ENCODE measurements at regions not wholly inside any gene's neighbourhood (a gene's known extent, or its start where the extent isn't known, plus 50 kb on each side); places are given as distances from the start of the nearest gene placed in this dataset.

DNA sequence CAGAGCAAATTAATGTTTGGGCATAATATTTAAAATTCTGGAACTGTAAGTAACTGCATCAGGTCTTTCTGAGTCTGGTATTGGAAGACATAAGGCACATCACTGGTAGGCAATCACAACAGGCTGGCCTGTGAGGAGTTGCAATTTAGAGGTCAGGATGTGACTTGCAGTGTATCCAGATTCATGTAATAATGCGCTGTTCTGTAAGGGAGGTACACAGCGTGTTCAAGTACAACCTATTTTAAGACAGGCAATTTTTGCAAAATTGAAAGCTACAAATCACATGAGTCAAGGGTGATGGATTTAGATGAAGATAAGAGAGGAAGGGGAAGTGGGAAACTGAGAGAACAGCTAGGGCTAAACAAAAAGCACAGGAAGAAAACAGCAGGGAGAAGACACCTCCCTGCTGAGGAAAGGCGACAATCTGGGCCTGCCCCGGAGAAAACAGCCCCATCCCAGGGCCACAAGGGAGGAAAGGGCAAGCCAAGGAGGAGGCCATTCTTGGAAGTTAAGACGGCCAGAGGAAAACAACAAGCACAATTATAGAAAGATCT is 138.1 kb downstream of the LACC1 start:
- no peak for DNase-seq
- H3K36me3 ChIP-seq = no peaks in the 10 kb centered on the region
- no peaks in the 10 kb centered on the region for H3K4me1 ChIP-seq
- no peaks in the 10 kb centered on the region for H3K9me3 ChIP-seq
- no peak overlapping the region for H3K27ac ChIP-seq
- TF ChIP-seq, protein P1, sequence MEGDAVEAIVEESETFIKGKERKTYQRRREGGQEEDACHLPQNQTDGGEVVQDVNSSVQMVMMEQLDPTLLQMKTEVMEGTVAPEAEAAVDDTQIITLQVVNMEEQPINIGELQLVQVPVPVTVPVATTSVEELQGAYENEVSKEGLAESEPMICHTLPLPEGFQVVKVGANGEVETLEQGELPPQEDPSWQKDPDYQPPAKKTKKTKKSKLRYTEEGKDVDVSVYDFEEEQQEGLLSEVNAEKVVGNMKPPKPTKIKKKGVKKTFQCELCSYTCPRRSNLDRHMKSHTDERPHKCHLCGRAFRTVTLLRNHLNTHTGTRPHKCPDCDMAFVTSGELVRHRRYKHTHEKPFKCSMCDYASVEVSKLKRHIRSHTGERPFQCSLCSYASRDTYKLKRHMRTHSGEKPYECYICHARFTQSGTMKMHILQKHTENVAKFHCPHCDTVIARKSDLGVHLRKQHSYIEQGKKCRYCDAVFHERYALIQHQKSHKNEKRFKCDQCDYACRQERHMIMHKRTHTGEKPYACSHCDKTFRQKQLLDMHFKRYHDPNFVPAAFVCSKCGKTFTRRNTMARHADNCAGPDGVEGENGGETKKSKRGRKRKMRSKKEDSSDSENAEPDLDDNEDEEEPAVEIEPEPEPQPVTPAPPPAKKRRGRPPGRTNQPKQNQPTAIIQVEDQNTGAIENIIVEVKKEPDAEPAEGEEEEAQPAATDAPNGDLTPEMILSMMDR (IDR thresholded peaks at IDR 0.05) = no peak
- TF ChIP-seq POLR2A (IDR thresholded peaks at IDR 0.05) = no peak
- no peaks in the 10 kb centered on the region for H3K27me3 ChIP-seq
- H3K4me3 ChIP-seq = no peak overlapping the region

DNA sequence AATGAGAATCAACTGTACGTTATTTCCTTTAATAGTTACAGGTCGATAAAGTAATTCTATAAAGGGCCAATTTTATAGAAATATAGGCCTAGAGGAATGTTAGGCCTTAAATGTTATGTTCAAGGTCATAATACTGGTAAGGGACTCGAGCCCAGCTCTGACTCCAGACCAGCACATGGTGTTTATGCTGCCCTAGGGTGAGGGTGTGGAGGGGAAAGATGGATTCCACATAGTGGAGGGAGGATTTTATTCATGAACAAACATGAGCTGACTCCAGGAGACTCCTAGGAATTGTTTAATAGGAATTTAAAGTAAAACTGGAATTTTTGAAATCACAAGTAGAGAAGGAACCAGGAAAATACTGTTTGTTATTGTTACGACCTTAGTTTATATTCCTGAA is 139.9 kb downstream of the LACC1 start:
- H3K9me3 ChIP-seq = no peaks in the 10 kb centered on the region
- H3K36me3 ChIP-seq = no peaks in the 10 kb centered on the region
- H3K27ac ChIP-seq = no peak overlapping the region
- no peak overlapping the region for H3K4me3 ChIP-seq
- no peaks in the 10 kb centered on the region for H3K4me1 ChIP-seq
- DNase-seq = no peak
- TF ChIP-seq POLR2A (IDR thresholded peaks at IDR 0.05) = no peak
- H3K27me3 ChIP-seq = no peaks in the 10 kb centered on the region

DNA sequence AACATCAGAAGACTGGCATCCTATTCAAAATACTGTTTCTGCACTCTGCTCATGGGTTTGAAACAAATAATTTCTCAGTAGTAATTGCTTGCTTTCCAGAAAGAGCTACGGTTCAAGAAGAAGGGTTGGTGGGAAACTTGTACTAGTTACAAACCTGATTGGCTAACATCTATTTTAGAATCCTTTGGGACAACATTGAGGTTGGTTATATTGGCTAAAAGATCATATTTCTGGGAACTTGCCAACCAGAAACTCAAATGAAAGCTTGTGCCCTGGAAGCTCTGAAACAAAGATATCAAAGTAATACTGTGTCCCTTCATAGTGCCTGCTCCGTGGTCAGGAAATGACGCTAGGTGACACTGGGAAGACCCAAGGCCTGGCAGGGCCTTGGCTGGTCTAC is 141.7 kb downstream of the LACC1 start:
- H3K4me3 ChIP-seq = no peak overlapping the region
- no peaks in the 10 kb centered on the region for H3K27me3 ChIP-seq
- no peak for DNase-seq
- H3K27ac ChIP-seq = no peak overlapping the region
- H3K9me3 ChIP-seq = no peaks in the 10 kb centered on the region
- H3K36me3 ChIP-seq = no peaks in the 10 kb centered on the region
- H3K4me1 ChIP-seq = no peaks in the 10 kb centered on the region
- TF ChIP-seq, protein P1 (IDR thresholded peaks at IDR 0.05) = no peak
- no peak for TF ChIP-seq POLR2A (IDR thresholded peaks at IDR 0.05)

DNA sequence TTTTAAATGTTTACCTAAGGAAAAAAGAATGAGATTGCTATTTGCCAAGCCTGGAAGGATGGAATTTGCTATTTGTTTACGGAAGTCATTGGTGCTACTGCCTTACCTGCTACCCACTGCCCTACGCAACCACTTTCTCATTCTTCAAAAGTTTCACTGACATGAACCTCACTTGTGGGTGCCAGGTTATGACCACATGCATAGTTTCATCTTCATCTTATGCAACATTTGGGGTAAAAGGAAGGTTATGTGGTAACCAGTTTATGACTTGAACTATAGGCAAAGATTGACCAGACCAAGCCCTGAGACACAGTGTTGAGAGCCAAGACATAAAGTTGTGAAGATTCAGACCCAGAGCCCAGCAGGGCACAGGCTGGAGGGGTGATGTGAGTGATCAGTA is 142.5 kb downstream of the LACC1 start:
- Histone ChIP-seq H3K4me3 (no peak overlapping the region), H3K4me1 (no peaks in the 10 kb centered on the region), H3K36me3 (no peaks in the 10 kb centered on the region), H3K27me3 (no peaks in the 10 kb centered on the region), H3K27ac (no peak overlapping the region), H3K9me3 (no peaks in the 10 kb centered on the region)
- no peak for DNase-seq
- no peak for TF ChIP-seq POLR2A (IDR thresholded peaks at IDR 0.05)
- TF ChIP-seq, protein P1 (IDR thresholded peaks at IDR 0.05) = no peak

DNA sequence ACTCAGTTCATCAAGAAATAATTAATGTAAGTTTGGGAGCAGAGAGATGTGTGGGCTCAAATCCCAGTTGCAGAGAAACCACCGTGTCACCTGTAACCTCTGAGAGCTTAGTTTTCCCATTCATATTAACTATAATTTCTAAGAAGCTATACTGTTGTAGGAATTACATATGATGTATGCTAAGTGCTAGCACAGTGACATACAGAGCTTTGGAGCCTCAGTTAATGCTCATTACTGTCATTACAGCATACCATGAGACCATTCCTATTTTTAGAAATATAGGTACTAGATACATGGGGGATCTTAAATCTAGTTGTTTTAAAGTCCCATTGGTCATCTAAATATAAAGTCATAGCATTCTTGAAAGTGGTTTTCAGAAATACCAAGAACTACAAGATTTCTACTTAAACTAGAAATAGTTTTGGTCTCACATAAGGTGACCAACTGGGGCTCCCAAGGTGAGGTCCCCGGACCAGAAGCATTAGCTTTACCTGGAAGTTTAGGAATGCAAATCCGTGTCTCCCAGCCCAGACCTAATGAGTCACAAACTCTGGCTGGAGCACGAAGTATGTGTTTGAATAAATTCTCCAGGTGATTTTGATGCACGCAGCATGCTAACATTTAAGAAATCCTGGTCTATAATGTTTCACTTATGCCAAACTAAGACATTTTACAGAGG is 144.6 kb downstream of the LACC1 start:
- H3K27ac ChIP-seq = no peak overlapping the region
- no peaks in the 10 kb centered on the region for H3K36me3 ChIP-seq
- TF ChIP-seq POLR2A (IDR thresholded peaks at IDR 0.05) = no peak
- TF ChIP-seq, protein P1 (IDR thresholded peaks at IDR 0.05) = no peak
- DNase-seq = no peak
- H3K27me3 ChIP-seq = no peaks in the 10 kb centered on the region
- H3K4me3 ChIP-seq = no peak overlapping the region
- H3K9me3 ChIP-seq = no peaks in the 10 kb centered on the region
- no peaks in the 10 kb centered on the region for H3K4me1 ChIP-seq

DNA sequence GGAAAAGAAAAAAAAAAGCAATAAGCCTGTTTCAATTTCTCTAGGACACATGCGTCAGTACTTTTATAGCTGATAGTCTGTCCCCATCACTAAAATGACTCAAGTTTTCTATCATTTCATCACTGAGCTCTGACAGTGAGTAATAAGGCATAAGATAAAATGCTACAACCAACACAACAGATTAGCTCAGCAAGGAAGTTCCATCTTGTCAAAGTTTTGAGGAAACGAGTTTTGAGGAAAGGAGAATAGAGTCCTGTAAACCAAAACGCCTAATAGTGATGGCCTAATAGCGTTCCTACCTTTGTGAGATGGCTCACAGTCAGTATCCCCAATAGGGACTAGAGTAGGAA is 145.1 kb downstream of the LACC1 start:
- Histone ChIP-seq H3K36me3 (no peaks in the 10 kb centered on the region), H3K4me1 (no peaks in the 10 kb centered on the region), H3K4me3 (no peak overlapping the region), H3K9me3 (no peaks in the 10 kb centered on the region), H3K27ac (no peak overlapping the region), H3K27me3 (no peaks in the 10 kb centered on the region)
- no peak for DNase-seq
- TF ChIP-seq POLR2A (IDR thresholded peaks at IDR 0.05) = no peak
- TF ChIP-seq, protein P1 (IDR thresholded peaks at IDR 0.05) = no peak
